AG08396 (cell line): ENCODE measurements at regions not wholly inside any gene's neighbourhood (a gene's known extent, or its start where the extent isn't known, plus 50 kb on each side); places are given as distances from the start of the nearest gene placed in this dataset.

Source experiments
- DNase-seq: peaks from one replicate; pipeline ENCODE4 v3.0.0; 2012; ENCODE audit warnings: low spot score, mixed read lengths

- no peak for DNase-seq
Measured at GRCh38 chr1:181430015-181430885, 53.1 kb upstream of the CACNA1E start.
